IPS DF 4.7 (cell line): ENCODE measurements at regions not wholly inside any gene's neighbourhood (a gene's known extent, or its start where the extent isn't known, plus 50 kb on each side); places are given as distances from the start of the nearest gene placed in this dataset.
"Not testable (repeated sequence)": the region's sequence is repeated elsewhere in the genome, so short reads cannot be mapped to it uniquely, and the experiment has no call there.

ENCODE experiments used
- DNase-seq: peaks from one replicate; pipeline ENCODE4 v3.0.0-alpha.2; 2013; ENCODE audit warnings: low spot score; ENCODE audit errors: extremely low read depth

- no peak for DNase-seq
These were observed 73.3 kb upstream of the TOP1 start for GRCh38 chr20:40955326-40955725.

- not testable (repeated sequence) for DNase-seq
These were observed 72.8 kb upstream of the TOP1 start for GRCh38 chr20:40955826-40956225.

GRCh38 chr20:40956542-40957264 is 71.9 kb upstream of the TOP1 start:
- DNase-seq: no peak

- DNase-seq: no peak
These were observed 71.3 kb upstream of the TOP1 start for GRCh38 chr20:40957265-40957760.

GRCh38 chr20:40958598-40958997 is 70.0 kb upstream of the TOP1 start:
- no peak for DNase-seq

- DNase-seq: no peak
These were observed 69.1 kb upstream of the TOP1 start for GRCh38 chr20:40959325-40960092.

DNA sequence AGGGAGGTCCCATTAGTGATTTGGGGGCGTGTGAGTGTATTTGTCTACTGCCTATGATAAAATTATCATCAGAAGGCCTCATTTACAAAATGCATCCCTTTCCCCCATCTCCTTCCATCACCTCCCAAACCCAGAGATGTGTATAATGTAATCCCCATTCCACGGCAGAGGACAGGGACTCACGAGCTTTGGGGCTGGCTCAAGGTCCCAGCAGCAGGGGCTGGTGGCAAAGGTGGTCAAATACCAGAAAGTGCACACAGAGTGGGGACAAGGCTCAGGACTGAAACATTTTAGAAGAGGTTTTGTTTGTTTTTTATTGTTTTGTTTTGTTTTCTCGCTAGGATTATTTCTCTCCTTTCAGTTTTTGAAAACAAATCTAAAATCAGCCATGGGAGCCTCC is 68.5 kb upstream of the TOP1 start:
- DNase-seq: no peak

DNA sequence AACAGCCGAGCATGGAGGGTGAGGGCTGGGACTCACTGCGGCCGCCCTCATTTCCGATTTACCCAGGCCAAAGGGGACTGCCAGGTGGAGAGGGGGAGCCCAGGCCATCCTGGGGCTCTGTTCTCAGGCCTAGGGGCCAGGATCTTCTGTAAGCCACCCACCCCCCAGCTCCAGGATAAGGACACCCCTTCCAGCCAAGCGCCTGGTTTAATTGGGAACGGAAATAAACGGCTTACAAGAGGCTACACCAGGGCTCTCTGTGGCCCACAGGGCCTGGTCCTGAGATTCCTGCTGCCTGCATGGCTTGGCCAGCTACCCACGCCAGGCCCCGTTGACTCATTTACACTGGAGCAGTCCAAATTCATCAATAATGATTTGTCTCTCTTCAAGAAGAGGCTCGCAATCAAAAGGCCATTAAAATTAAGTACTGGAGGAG is 68.1 kb upstream of the TOP1 start:
- no peak for DNase-seq

GRCh38 chr20:40961176-40961575 is 67.4 kb upstream of the TOP1 start:
- no peak for DNase-seq

- no peak for DNase-seq
These were observed 66.7 kb upstream of the TOP1 start for GRCh38 chr20:40961686-40962640.

DNA sequence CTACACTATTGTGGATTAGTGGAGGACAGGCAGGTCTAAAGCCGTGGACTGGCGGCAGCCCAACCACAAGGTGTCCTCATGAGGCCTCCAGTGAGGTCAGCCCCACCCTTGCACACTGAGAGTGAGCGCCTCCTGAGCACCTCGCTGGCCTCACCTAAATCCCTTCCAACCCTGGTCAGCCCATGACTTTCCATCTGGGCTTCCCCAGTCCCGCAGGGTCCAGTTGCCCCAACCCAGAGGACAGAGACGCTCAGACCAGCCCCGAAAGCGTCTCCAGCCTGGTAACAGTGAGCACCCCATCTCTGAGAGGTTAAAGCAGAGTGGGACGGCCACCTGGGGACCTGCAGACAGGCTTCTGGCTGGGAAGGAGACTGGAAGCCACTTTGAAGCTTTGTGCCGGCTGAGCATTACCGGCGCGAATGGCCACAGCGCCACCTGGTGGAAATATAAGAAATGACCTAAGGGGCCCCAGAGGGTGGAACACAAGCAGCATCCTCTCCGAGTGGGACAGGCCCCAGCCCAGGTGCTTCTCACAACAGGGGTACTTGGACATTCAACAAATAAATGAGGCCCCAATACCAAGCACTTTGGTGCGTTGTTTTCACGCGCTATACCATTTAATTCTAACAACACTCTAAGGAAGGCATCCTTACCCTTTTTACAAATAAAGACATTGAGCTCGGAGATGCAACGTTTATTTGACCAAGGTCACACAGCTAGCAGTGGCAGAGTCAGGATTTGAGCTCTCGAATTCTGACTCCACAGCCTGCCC is 65.7 kb upstream of the TOP1 start:
- DNase-seq: no peak

DNA sequence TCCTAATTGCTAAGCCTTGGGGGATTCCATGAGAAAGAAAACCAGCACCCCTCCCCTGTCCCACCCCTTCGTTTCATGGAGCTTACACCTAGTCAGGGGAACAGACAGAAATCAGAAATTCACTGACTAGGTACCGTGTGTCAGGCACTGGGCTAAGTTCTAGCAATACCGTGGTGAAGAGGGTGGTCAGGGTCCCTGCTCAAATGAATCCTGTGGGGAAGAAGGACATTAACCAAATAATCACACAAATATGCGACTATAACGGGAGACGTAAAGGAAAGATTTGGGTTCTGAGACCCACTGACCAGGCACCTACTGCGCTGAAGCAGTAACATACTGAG is 65.1 kb upstream of the TOP1 start:
- DNase-seq: no peak

DNA sequence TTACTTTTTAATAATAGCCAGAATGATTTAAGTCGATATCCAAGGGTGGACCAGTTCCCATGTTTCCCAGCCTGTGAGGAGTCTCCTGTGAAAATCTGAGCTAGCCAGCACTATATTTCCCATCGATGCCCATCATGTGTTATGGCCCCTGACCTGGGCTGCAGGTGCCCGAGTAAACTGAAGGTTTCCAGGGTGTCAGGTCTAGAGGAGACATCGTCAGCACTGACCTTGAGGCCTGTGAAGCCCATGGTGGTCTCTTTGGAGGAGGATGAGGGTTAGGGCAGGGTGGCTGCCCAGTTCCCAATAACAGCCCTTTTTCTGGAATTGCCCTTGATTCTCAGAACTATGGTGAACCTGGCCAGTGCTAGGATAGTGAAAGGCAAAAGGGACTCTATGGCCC is 63.0 kb upstream of the TOP1 start:
- DNase-seq: no peak

GRCh38 chr20:40966103-40966502 is 62.5 kb upstream of the TOP1 start:
- no peak for DNase-seq

GRCh38 chr20:40966516-40967185 is 62.0 kb upstream of the TOP1 start:
- DNase-seq: no peak

GRCh38 chr20:40967700-40968099 is 60.9 kb upstream of the TOP1 start:
- DNase-seq: no peak

- not testable (repeated sequence) for DNase-seq
These were observed 59.6 kb upstream of the TOP1 start for GRCh38 chr20:40968816-40969562.

GRCh38 chr20:40970218-40970617 is 58.4 kb upstream of the TOP1 start:
- no peak for DNase-seq

GRCh38 chr20:40977218-40977617 is 51.4 kb upstream of the TOP1 start:
- DNase-seq: no peak

DNA sequence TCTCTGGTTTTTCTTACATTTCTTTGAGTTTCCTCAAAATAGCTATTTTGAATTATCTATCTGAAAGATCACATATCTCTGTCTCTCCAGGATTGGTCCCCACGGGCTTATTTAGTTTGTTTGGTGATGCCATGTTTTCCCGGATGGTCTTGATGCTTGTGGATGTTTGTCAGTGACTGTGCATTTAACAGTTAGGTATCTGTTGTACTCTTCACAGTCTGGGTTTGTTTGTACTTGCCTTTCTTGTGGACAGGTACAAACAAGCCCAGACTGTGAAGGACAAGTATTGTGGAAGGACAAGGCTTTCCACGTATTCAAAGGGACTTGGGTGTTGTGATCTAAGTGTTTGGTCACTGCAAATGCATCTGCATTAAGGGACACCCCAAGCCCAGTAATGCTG is 49.9 kb upstream of the TOP1 start:
- DNase-seq: no peak
